ENCODE measurements at regions not wholly inside any gene's neighbourhood (a gene's known extent, or its start where the extent isn't known, plus 50 kb on each side); places are given as distances from the start of the nearest gene placed in this dataset.

GRCh38 chr2:156903335-156903734 lies 354.2 kb upstream of the GALNT5 start:
- H3K4me1 ChIP-seq (ENCODE audit: control insufficient read depth, insufficient read depth, low read length): no peaks in the 10 kb centered on the region
- no peak overlapping the region for H3K27ac ChIP-seq (ENCODE audit: low read length)
- no peaks in the 10 kb centered on the region for H3K36me3 ChIP-seq (ENCODE audit: control insufficient read depth, insufficient read depth, low read length)
- no peaks in the 10 kb centered on the region for H3K9me3 ChIP-seq (ENCODE audit: control insufficient read depth, low read depth, low read length)
- H3K27me3 ChIP-seq (ENCODE audit: control insufficient read depth, insufficient read depth, low read length): no peaks in the 10 kb centered on the region
- no peak for DNase-seq
- no peak overlapping the region for H3K4me3 ChIP-seq (ENCODE audit: low read length)

- Histone ChIP-seq H3K27me3 (ENCODE audit: control insufficient read depth, insufficient read depth, low read length) (no peaks in the 10 kb centered on the region), H3K4me3 (ENCODE audit: low read length) (no peak overlapping the region), H3K9me3 (ENCODE audit: control insufficient read depth, low read depth, low read length) (no peaks in the 10 kb centered on the region), H3K4me1 (ENCODE audit: control insufficient read depth, insufficient read depth, low read length) (no peaks in the 10 kb centered on the region), H3K27ac (ENCODE audit: low read length) (no peak overlapping the region), H3K36me3 (ENCODE audit: control insufficient read depth, insufficient read depth, low read length) (no peaks in the 10 kb centered on the region)
- no peak for DNase-seq
- WGBS (ENCODE audit: insufficient coverage, low lambda C conversion rate): 100% methylated on average over 2 of the region's 3 CpGs
Observed at GRCh38 chr2:156907806-156908205, 349.7 kb upstream of the GALNT5 start.

DNA sequence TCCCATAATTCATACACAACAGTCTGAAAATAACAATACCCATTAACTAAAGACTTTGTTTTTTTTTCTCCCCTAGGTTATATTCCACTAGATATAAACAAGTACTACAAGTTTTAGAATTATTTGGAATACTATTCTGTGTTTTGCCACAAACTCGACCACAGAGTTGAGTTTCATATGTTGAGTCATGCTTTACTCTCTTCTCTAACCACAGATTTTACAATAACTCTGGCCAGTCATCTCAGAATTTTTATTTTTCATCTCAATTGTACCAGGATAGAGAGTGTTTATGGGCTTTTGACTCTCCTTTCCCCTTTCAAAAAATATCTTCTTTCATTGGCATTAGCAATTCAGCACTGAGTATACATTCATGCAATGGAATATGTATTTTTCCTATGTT lies 348.7 kb upstream of the GALNT5 start:
- no peak for DNase-seq
- Histone ChIP-seq H3K4me3 (ENCODE audit: low read length) (no peak overlapping the region), H3K9me3 (ENCODE audit: control insufficient read depth, low read depth, low read length) (no peaks in the 10 kb centered on the region), H3K27ac (ENCODE audit: low read length) (no peak overlapping the region), H3K4me1 (ENCODE audit: control insufficient read depth, insufficient read depth, low read length) (no peaks in the 10 kb centered on the region), H3K36me3 (ENCODE audit: control insufficient read depth, insufficient read depth, low read length) (no peaks in the 10 kb centered on the region), H3K27me3 (ENCODE audit: control insufficient read depth, insufficient read depth, low read length) (no peaks in the 10 kb centered on the region)
- 71% methylated on average over 1 of the region's 1 CpG for WGBS (ENCODE audit: insufficient coverage, low lambda C conversion rate)

GRCh38 chr2:156909983-156910382 lies 347.5 kb upstream of the GALNT5 start:
- no peak overlapping the region for H3K4me3 ChIP-seq (ENCODE audit: low read length)
- no peak overlapping the region for H3K27ac ChIP-seq (ENCODE audit: low read length)
- H3K4me1 ChIP-seq (ENCODE audit: control insufficient read depth, insufficient read depth, low read length): no peaks in the 10 kb centered on the region
- no peaks in the 10 kb centered on the region for H3K9me3 ChIP-seq (ENCODE audit: control insufficient read depth, low read depth, low read length)
- H3K36me3 ChIP-seq (ENCODE audit: control insufficient read depth, insufficient read depth, low read length): no peaks in the 10 kb centered on the region
- no peaks in the 10 kb centered on the region for H3K27me3 ChIP-seq (ENCODE audit: control insufficient read depth, insufficient read depth, low read length)
- no peak for DNase-seq
- WGBS (ENCODE audit: insufficient coverage, low lambda C conversion rate): 100% methylated on average over 1 of the region's 5 CpGs

DNA sequence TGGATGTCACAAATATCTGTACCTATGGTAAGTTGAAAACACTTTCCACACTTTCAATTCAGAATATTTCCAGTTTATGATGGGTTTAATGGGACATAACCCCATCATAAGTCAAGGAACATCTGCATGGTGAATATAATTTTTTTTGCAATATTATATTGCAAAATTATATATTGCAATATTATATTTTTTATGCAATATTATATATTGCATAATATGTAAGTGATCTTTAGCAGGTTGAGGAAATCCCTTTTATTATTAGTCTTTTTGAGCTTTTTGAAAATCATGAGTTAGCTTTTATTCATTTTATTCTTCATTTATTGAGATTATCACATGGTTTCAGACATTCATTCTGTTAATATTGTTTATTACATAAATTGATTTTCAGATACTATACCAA lies 342.2 kb upstream of the GALNT5 start:
- Histone ChIP-seq H3K9me3 (ENCODE audit: control insufficient read depth, low read depth, low read length) (peaks cover 3% of the 10 kb centered on the region), H3K36me3 (ENCODE audit: control insufficient read depth, insufficient read depth, low read length) (no peaks in the 10 kb centered on the region), H3K27ac (ENCODE audit: low read length) (no peak overlapping the region), H3K4me3 (ENCODE audit: low read length) (no peak overlapping the region), H3K4me1 (ENCODE audit: control insufficient read depth, insufficient read depth, low read length) (no peaks in the 10 kb centered on the region), H3K27me3 (ENCODE audit: control insufficient read depth, insufficient read depth, low read length) (no peaks in the 10 kb centered on the region)
- DNase-seq: no peak

GRCh38 chr2:156918410-156918809 lies 339.1 kb upstream of the GALNT5 start:
- no peaks in the 10 kb centered on the region for H3K4me1 ChIP-seq (ENCODE audit: control insufficient read depth, insufficient read depth, low read length)
- no CpG with 5 or more reads among the region's 1 CpG for WGBS (ENCODE audit: insufficient coverage, low lambda C conversion rate)
- H3K4me3 ChIP-seq (ENCODE audit: low read length): no peak overlapping the region
- peak in 1 of 2 donors; percentile 48 for DNase-seq
- H3K36me3 ChIP-seq (ENCODE audit: control insufficient read depth, insufficient read depth, low read length): no peaks in the 10 kb centered on the region
- H3K27me3 ChIP-seq (ENCODE audit: control insufficient read depth, insufficient read depth, low read length): no peaks in the 10 kb centered on the region
- peak overlapping the region; percentile 16 for H3K27ac ChIP-seq (ENCODE audit: low read length)
- peaks cover 3% of the 10 kb centered on the region for H3K9me3 ChIP-seq (ENCODE audit: control insufficient read depth, low read depth, low read length)

DNA sequence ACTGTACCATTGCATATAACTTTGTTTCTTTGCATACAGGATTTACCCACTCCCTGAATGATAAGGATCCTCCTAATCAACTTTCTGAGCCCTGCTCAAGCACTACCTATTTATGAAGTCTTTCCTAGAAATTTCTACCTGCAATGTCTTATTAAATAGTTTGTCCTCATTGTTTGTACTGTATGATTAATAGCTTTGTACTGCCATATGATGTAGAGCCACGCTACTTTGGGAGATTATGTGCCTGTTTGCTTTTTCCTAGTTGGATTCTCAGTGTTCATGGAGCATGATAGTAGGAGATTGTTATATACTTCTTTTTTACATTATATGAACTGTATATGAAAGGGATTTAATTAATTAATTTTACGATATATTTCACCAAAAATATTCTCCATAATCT lies 327.1 kb upstream of the GALNT5 start:
- 88% methylated on average over 1 of the region's 2 CpGs for WGBS (ENCODE audit: insufficient coverage, low lambda C conversion rate)
- H3K27ac ChIP-seq (ENCODE audit: low read length): no peak overlapping the region
- H3K36me3 ChIP-seq (ENCODE audit: control insufficient read depth, insufficient read depth, low read length): no peaks in the 10 kb centered on the region
- H3K4me3 ChIP-seq (ENCODE audit: low read length): no peak overlapping the region
- peaks cover 8% of the 10 kb centered on the region for H3K9me3 ChIP-seq (ENCODE audit: control insufficient read depth, low read depth, low read length)
- DNase-seq: no peak
- H3K4me1 ChIP-seq (ENCODE audit: control insufficient read depth, insufficient read depth, low read length): no peaks in the 10 kb centered on the region
- no peaks in the 10 kb centered on the region for H3K27me3 ChIP-seq (ENCODE audit: control insufficient read depth, insufficient read depth, low read length)

GRCh38 chr2:156933645-156934225 lies 323.8 kb upstream of the GALNT5 start:
- H3K9me3 ChIP-seq (ENCODE audit: control insufficient read depth, low read depth, low read length): no peaks in the 10 kb centered on the region
- no peaks in the 10 kb centered on the region for H3K27me3 ChIP-seq (ENCODE audit: control insufficient read depth, insufficient read depth, low read length)
- WGBS (ENCODE audit: insufficient coverage, low lambda C conversion rate): no CpG with 5 or more reads among the region's 3 CpGs
- no peak overlapping the region for H3K27ac ChIP-seq (ENCODE audit: low read length)
- H3K4me1 ChIP-seq (ENCODE audit: control insufficient read depth, insufficient read depth, low read length): no peaks in the 10 kb centered on the region
- no peak for DNase-seq
- no peak overlapping the region for H3K4me3 ChIP-seq (ENCODE audit: low read length)
- H3K36me3 ChIP-seq (ENCODE audit: control insufficient read depth, insufficient read depth, low read length): no peaks in the 10 kb centered on the region

DNA sequence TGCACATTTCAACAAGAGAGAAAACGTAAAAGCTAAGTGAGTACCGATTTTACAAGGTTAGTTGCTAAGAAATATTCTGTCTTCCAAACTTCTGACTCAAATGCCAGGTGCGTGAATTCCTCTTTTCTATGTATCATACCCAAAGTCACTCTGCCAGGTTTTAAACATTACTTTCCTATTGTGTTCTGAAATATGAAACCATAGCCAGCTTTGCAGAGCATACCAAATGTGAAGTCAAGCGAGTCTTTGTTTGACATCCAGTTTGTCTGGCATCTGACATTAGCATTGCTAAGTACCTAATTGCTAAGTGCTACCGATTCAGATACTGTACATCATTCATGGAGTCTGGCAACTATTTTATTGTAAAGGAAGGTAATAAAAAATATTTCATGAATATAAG lies 321.9 kb upstream of the GALNT5 start:
- no peaks in the 10 kb centered on the region for H3K9me3 ChIP-seq (ENCODE audit: control insufficient read depth, low read depth, low read length)
- DNase-seq: no peak
- no peak overlapping the region for H3K4me3 ChIP-seq (ENCODE audit: low read length)
- no peaks in the 10 kb centered on the region for H3K4me1 ChIP-seq (ENCODE audit: control insufficient read depth, insufficient read depth, low read length)
- no peaks in the 10 kb centered on the region for H3K27me3 ChIP-seq (ENCODE audit: control insufficient read depth, insufficient read depth, low read length)
- H3K36me3 ChIP-seq (ENCODE audit: control insufficient read depth, insufficient read depth, low read length): no peaks in the 10 kb centered on the region
- no peak overlapping the region for H3K27ac ChIP-seq (ENCODE audit: low read length)
- WGBS (ENCODE audit: insufficient coverage, low lambda C conversion rate): 89% methylated on average over 1 of the region's 5 CpGs

DNA sequence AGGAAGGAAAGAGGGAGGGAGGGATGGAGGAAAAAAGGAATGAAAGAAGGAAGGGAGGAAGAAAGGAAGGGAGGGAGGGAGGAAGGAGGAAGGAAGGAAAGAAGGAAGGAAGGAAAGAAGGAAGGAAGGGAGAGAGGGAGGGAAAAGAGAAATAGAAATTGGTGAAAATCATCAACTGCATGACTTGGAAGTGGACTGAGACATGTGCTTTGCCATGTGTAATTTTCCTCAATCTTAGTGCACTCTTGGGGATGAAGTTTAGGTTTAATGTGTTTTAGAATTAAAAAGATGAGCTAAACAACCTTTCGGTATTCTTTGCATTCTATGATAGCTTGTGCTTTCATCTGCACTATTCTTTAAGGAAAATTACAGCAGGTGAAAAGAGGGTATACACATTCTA lies 320.1 kb upstream of the GALNT5 start:
- Histone ChIP-seq H3K4me1 (ENCODE audit: control insufficient read depth, insufficient read depth, low read length) (no peaks in the 10 kb centered on the region), H3K27me3 (ENCODE audit: control insufficient read depth, insufficient read depth, low read length) (no peaks in the 10 kb centered on the region), H3K4me3 (ENCODE audit: low read length) (no peak overlapping the region), H3K27ac (ENCODE audit: low read length) (no peak overlapping the region), H3K9me3 (ENCODE audit: control insufficient read depth, low read depth, low read length) (no peaks in the 10 kb centered on the region), H3K36me3 (ENCODE audit: control insufficient read depth, insufficient read depth, low read length) (no peaks in the 10 kb centered on the region)
- 100% methylated on average over 1 of the region's 1 CpG for WGBS (ENCODE audit: insufficient coverage, low lambda C conversion rate)
- DNase-seq: no peak

GRCh38 chr2:156944871-156945270 lies 312.6 kb upstream of the GALNT5 start:
- Histone ChIP-seq H3K36me3 (ENCODE audit: control insufficient read depth, insufficient read depth, low read length) (no peaks in the 10 kb centered on the region), H3K9me3 (ENCODE audit: control insufficient read depth, low read depth, low read length) (no peaks in the 10 kb centered on the region), H3K27ac (ENCODE audit: low read length) (no peak overlapping the region), H3K27me3 (ENCODE audit: control insufficient read depth, insufficient read depth, low read length) (no peaks in the 10 kb centered on the region), H3K4me1 (ENCODE audit: control insufficient read depth, insufficient read depth, low read length) (no peaks in the 10 kb centered on the region), H3K4me3 (ENCODE audit: low read length) (no peak overlapping the region)
- WGBS (ENCODE audit: insufficient coverage, low lambda C conversion rate): 71% methylated on average over 1 of the region's 2 CpGs
- DNase-seq: no peak

Data from large intestine (tissue), 3 donors.